ENCODE measurements at regions not wholly inside any gene's neighbourhood (a gene's known extent, or its start where the extent isn't known, plus 50 kb on each side); places are given as distances from the start of the nearest gene placed in this dataset.

GRCh38 chr17:65394811-65395472, 166.5 kb downstream of the AXIN2 start:
- TF ChIP-seq PKNOX1 (IDR thresholded peaks at IDR 0.05) = no peak
- TF ChIP-seq ZNF384 (IDR thresholded peaks at IDR 0.05) = no peak
- no peak for TF ChIP-seq SUZ12 (IDR thresholded peaks at IDR 0.05)
- TF ChIP-seq ELF4 (IDR thresholded peaks at IDR 0.05) = no peak
- no peak for TF ChIP-seq LEF1 (IDR thresholded peaks at IDR 0.05; ENCODE audit: borderline replicate concordance)
- no peak for TF ChIP-seq FOXM1 (IDR thresholded peaks at IDR 0.05; ENCODE audit: borderline replicate concordance)
- no peak for TF ChIP-seq ARNT (IDR thresholded peaks at IDR 0.05)
- no peak for TF ChIP-seq FOXK2 (IDR thresholded peaks at IDR 0.05)

Measured in HEK293T (cell line).